ENCODE measurements at regions not wholly inside any gene's neighbourhood (a gene's known extent, or its start where the extent isn't known, plus 50 kb on each side); places are given as distances from the start of the nearest gene placed in this dataset.

GRCh38 chr16:82567175-82567574 is 59.6 kb upstream of the CDH13 start:
- Histone ChIP-seq H3K27me3 (ENCODE audit: low read depth) (no peaks in the 10 kb centered on the region), H3K9me3 (replicated peaks) (peaks cover 23% of the 10 kb centered on the region), H3K4me1 (peaks cover 11% of the 10 kb centered on the region), H3K36me3 (no peaks in the 10 kb centered on the region), H3K4me3 (no peak overlapping the region), H3K27ac (replicated peaks) (peak overlapping the region; percentile 70)
- intact Hi-C loops (cut with micrococcal nuclease) = no loop called here
- no peak for DNase-seq
- TF ChIP-seq, protein P1, sequence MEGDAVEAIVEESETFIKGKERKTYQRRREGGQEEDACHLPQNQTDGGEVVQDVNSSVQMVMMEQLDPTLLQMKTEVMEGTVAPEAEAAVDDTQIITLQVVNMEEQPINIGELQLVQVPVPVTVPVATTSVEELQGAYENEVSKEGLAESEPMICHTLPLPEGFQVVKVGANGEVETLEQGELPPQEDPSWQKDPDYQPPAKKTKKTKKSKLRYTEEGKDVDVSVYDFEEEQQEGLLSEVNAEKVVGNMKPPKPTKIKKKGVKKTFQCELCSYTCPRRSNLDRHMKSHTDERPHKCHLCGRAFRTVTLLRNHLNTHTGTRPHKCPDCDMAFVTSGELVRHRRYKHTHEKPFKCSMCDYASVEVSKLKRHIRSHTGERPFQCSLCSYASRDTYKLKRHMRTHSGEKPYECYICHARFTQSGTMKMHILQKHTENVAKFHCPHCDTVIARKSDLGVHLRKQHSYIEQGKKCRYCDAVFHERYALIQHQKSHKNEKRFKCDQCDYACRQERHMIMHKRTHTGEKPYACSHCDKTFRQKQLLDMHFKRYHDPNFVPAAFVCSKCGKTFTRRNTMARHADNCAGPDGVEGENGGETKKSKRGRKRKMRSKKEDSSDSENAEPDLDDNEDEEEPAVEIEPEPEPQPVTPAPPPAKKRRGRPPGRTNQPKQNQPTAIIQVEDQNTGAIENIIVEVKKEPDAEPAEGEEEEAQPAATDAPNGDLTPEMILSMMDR (IDR thresholded peaks at IDR 0.05; ENCODE audit: borderline replicate concordance) = no peak

DNA sequence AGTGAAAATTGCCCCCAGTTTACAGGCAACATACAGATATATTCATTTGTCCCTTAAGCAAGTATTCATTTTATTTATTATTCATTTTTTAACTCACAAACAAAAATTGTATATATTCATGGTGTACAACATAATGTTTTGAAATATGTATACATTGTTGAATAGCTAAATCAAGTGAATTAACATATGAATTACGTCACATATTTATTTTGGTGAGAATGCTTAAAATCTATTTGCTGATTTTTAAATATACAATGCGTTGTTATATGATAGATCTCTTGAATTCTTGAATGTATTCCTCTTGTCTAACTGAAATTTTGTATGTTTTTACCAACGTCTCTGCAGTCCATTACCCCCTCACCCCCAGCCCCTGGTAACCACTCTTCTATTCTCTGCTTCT is 63.4 kb upstream of the CDH13 start:
- no peaks in the 10 kb centered on the region for H3K36me3 ChIP-seq
- no peaks in the 10 kb centered on the region for H3K27me3 ChIP-seq (ENCODE audit: low read depth)
- TF ChIP-seq, protein P1 (IDR thresholded peaks at IDR 0.05; ENCODE audit: borderline replicate concordance) = no peak
- H3K27ac ChIP-seq (replicated peaks) = no peak overlapping the region
- intact Hi-C loops (cut with micrococcal nuclease) = no loop called here
- H3K9me3 ChIP-seq (replicated peaks) = peaks cover 23% of the 10 kb centered on the region
- H3K4me3 ChIP-seq = no peak overlapping the region
- peaks cover 10% of the 10 kb centered on the region for H3K4me1 ChIP-seq
- no peak for DNase-seq

DNA sequence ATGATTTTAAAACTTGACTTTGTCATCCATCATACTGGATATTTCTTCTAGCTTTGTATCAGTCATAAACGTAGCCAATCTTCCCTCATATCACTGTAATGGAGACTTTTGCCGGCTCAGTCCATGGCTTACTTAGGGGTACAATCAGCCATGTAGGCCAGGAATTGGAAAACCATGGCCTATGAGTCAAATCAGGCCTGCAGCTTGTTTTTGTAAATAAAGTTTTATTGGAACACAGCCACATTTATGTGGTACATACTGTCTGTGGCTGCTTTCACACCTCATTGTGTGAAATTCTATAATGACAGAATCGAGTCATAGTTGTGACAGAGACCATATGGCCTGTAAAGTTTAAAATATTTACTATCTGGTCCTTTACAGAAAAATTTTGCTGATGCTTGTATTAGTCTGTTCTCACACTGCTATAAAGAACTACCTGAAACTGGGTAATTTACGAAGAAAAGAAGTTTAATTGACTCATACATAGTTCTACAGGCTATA is 64.5 kb upstream of the CDH13 start:
- Histone ChIP-seq H3K27ac (replicated peaks) (no peak overlapping the region), H3K4me1 (no peaks in the 10 kb centered on the region), H3K36me3 (no peaks in the 10 kb centered on the region), H3K27me3 (ENCODE audit: low read depth) (no peaks in the 10 kb centered on the region), H3K4me3 (no peak overlapping the region), H3K9me3 (replicated peaks) (peaks cover 23% of the 10 kb centered on the region)
- TF ChIP-seq, protein P1 (IDR thresholded peaks at IDR 0.05; ENCODE audit: borderline replicate concordance) = no peak
- DNase-seq = no peak
- intact Hi-C loops (cut with micrococcal nuclease) = no loop called here

- TF ChIP-seq, protein P1 (IDR thresholded peaks at IDR 0.05; ENCODE audit: borderline replicate concordance) = no peak
- H3K27me3 ChIP-seq (ENCODE audit: low read depth) = no peaks in the 10 kb centered on the region
- H3K27ac ChIP-seq (replicated peaks) = no peak overlapping the region
- H3K9me3 ChIP-seq (replicated peaks) = peaks cover 23% of the 10 kb centered on the region
- H3K36me3 ChIP-seq = no peaks in the 10 kb centered on the region
- DNase-seq = no peak
- intact Hi-C loops (cut with micrococcal nuclease) = no loop called here
- no peaks in the 10 kb centered on the region for H3K4me1 ChIP-seq
- H3K4me3 ChIP-seq = no peak overlapping the region
These were observed 65.9 kb upstream of the CDH13 start for GRCh38 chr16:82560805-82561325.

DNA sequence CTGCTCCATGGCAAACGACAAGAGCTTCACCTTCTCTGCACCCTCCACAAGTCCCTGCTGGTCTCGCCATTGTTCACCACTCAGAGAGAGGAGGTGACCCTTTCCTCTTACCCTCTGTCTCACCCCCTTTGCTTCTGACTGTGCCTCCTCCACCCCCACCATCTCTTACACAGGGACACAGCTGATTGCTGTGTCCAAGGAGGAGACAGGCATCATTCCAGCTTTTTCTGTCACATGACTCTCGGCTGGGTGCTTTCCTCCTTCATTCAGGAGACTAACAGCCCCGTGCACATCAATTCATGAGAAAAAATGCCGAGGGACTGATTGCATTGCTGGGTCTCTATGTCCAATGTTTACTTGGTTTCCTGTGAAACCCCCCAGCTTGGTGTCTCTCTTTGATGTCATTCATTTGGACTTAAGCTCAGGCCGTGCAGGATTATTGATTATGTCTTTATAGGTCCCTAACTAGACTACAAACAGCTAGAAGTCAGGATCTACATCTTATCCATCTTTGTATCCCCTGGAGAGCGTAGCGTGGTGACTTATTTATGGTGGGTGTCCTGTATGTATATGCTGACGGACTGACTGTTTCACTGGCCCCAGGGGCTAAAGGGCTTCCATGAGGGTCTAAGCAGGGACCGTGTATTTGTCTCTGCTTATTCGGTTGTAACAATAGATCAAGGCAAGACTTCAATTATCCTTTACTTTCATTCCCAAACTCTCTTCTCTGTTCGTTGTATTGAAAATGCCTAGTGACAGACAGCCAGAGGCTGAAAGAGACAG is 82.2 kb upstream of the CDH13 start:
- H3K36me3 ChIP-seq = no peaks in the 10 kb centered on the region

More for the DNA sequence above, 82.2 kb upstream of the CDH13 start:
- peaks cover 13% of the 10 kb centered on the region for H3K4me1 ChIP-seq
- intact Hi-C loops (cut with micrococcal nuclease) = no loop called here
- H3K4me3 ChIP-seq = no peak overlapping the region
- H3K27me3 ChIP-seq (ENCODE audit: low read depth) = peaks cover 9% of the 10 kb centered on the region
- no peaks in the 10 kb centered on the region for H3K9me3 ChIP-seq (replicated peaks)
- DNase-seq = no peak
- TF ChIP-seq, protein P1 (IDR thresholded peaks at IDR 0.05; ENCODE audit: borderline replicate concordance) = no peak
- no peak overlapping the region for H3K27ac ChIP-seq (replicated peaks)

Measured in left ventricle myocardium inferior (tissue), 1 donor.